DND-41 (cell line): ENCODE measurements at regions not wholly inside any gene's neighbourhood (a gene's known extent, or its start where the extent isn't known, plus 50 kb on each side); places are given as distances from the start of the nearest gene placed in this dataset.

Experiments
- ATAC-seq: fragments of 200-7000 bp; cut with Tn5 transposase; 3 replicates; pipeline ENCODE4 v1.9.1; 2021; ENCODE audit warnings: low read depth; ENCODE audit not compliant: insufficient read depth
- DNase-seq: peaks from one replicate; pipeline ENCODE4 v3.0.0-alpha.2; 2020
- H2AFZ ChIP-seq: 2 replicates; pipeline ENCODE4 v1.6.0; 2012; ENCODE audit warnings: low read depth, low read length
- H3K27ac ChIP-seq: 2 replicates; pipeline ENCODE4 v1.5.1; 2012; ENCODE audit warnings: low read length, inconsistent platforms
- H3K27me3 ChIP-seq: fragments of 200-600 bp; sonication (generic); 2 replicates; pipeline ENCODE4 v1.6.0; 2012; ENCODE audit warnings: low read length, mild to moderate bottlenecking, inconsistent platforms; ENCODE audit not compliant: insufficient read depth, poor library complexity
- H3K36me3 ChIP-seq: 2 replicates; pipeline ENCODE4 v1.5.1; 2012; ENCODE audit warnings: low read length, inconsistent platforms; ENCODE audit not compliant: insufficient read depth
- H3K4me1 ChIP-seq: 2 replicates; pipeline ENCODE4 v1.5.1; 2012; ENCODE audit warnings: mild to moderate bottlenecking, low read length; ENCODE audit not compliant: insufficient read depth
- H3K4me2 ChIP-seq: 2 replicates; pipeline ENCODE4 v1.6.0; 2012; ENCODE audit warnings: mild to moderate bottlenecking, moderate library complexity, low read length, inconsistent platforms; ENCODE audit not compliant: insufficient read depth
- H3K4me3 ChIP-seq, 2 experiments: fragments of 200-600 bp in 1 of 2; shearing (Covaris generic) in 1 of 2; 2 replicates each; pipeline ENCODE4 v1.5.1; 2012 to 2016; ENCODE audit warnings: inconsistent platforms in 2 of 2, low read length in 2 of 2, mild to moderate bottlenecking in 2 of 2, low read depth in 1 of 2, moderate library complexity in 1 of 2
- H3K79me2 ChIP-seq: 2 replicates; pipeline ENCODE4 v1.6.0; 2012; ENCODE audit warnings: low read length, inconsistent platforms; ENCODE audit not compliant: insufficient read depth
- H3K9ac ChIP-seq: 2 replicates; pipeline ENCODE4 v1.6.0; 2012; ENCODE audit warnings: low read depth, mild to moderate bottlenecking, inconsistent platforms, low read length, moderate library complexity
- H3K9me3 ChIP-seq: 2 replicates; pipeline ENCODE4 v1.5.1; 2012; ENCODE audit warnings: low read length, moderate library complexity, mild to moderate bottlenecking, inconsistent platforms; ENCODE audit not compliant: insufficient read depth, severe bottlenecking
- H4K20me1 ChIP-seq: 2 replicates; pipeline ENCODE4 v1.6.0; 2012; ENCODE audit warnings: low read length; ENCODE audit not compliant: insufficient read depth
- CTCF ChIP-seq: IDR thresholded peaks from 2 replicates; pipeline ENCODE4 v1.5.1; 2012; ENCODE audit warnings: borderline replicate concordance, low read length, moderate library complexity, mild to moderate bottlenecking; ENCODE audit not compliant: poor library complexity, severe bottlenecking; ENCODE audit errors: extremely low read depth
- EZH2 ChIP-seq: IDR thresholded peaks from 3 replicates; pipeline ENCODE4 v1.6.1; 2012; ENCODE audit warnings: borderline replicate concordance, low read depth, mild to moderate bottlenecking, moderate library complexity, low read length, inconsistent platforms; ENCODE audit not compliant: severe bottlenecking

- H3K79me2 ChIP-seq: no peaks in the 10 kb centered on the region
- H3K27ac ChIP-seq: no peak overlapping the region
- H3K9ac ChIP-seq: no peak overlapping the region
- H3K9me3 ChIP-seq: no peaks in the 10 kb centered on the region
- no peaks in the 10 kb centered on the region for H3K36me3 ChIP-seq
- no peak overlapping the region for H3K4me2 ChIP-seq
- H2AFZ ChIP-seq: no peak overlapping the region
- TF ChIP-seq EZH2 (no peak), CTCF (no peak)
- H3K4me3 ChIP-seq: no peak overlapping the region
- ATAC-seq (no peak), DNase-seq (no peak)
- no peaks in the 10 kb centered on the region for H3K4me1 ChIP-seq
- peaks cover 5% of the 10 kb centered on the region for H3K27me3 ChIP-seq
- no peaks in the 10 kb centered on the region for H4K20me1 ChIP-seq
Observed at GRCh38 chr15:77856705-77857346, 220.7 kb downstream of the TBC1D2B start.

- H3K4me2 ChIP-seq: no peak overlapping the region
- peaks cover 5% of the 10 kb centered on the region for H3K27me3 ChIP-seq
- H3K79me2 ChIP-seq: no peaks in the 10 kb centered on the region
- H3K4me1 ChIP-seq: no peaks in the 10 kb centered on the region
- H3K4me3 ChIP-seq: no peak overlapping the region
- DNase-seq (no peak), ATAC-seq (no peak)
- no peak for TF ChIP-seq CTCF
- no peak for TF ChIP-seq EZH2
- no peaks in the 10 kb centered on the region for H3K9me3 ChIP-seq
- no peak overlapping the region for H3K9ac ChIP-seq
- H2AFZ ChIP-seq: no peak overlapping the region
- no peak overlapping the region for H3K27ac ChIP-seq
- H3K36me3 ChIP-seq: no peaks in the 10 kb centered on the region
- no peaks in the 10 kb centered on the region for H4K20me1 ChIP-seq
Observed at GRCh38 chr15:77855871-77856270, 221.6 kb downstream of the TBC1D2B start.

- peaks cover 5% of the 10 kb centered on the region for H3K27me3 ChIP-seq
- no peak overlapping the region for H3K4me2 ChIP-seq
- H3K79me2 ChIP-seq: no peaks in the 10 kb centered on the region
- no peak overlapping the region for H3K27ac ChIP-seq
- no peak overlapping the region for H3K4me3 ChIP-seq
- H2AFZ ChIP-seq: no peak overlapping the region
- H3K4me1 ChIP-seq: no peaks in the 10 kb centered on the region
- H3K9ac ChIP-seq: no peak overlapping the region
- DNase-seq (no peak), ATAC-seq (no peak)
- no peaks in the 10 kb centered on the region for H3K9me3 ChIP-seq
- TF ChIP-seq EZH2 (no peak), CTCF (no peak)
- H4K20me1 ChIP-seq: no peaks in the 10 kb centered on the region
- H3K36me3 ChIP-seq: no peaks in the 10 kb centered on the region
Observed at GRCh38 chr15:77854980-77855379, 222.3 kb upstream of the LINGO1 start.
